Brain microvascular endothelial cell (primary cell): ENCODE measurements at regions not wholly inside any gene's neighbourhood (a gene's known extent, or its start where the extent isn't known, plus 50 kb on each side); places are given as distances from the start of the nearest gene placed in this dataset.

Experiments used
- DNase-seq: peaks from one replicate; pipeline ENCODE4 v3.0.0-alpha.2; 2020
- H3K27ac ChIP-seq: fragments of 250-450 bp; sonication (Bioruptor Pico); 2 replicates; pipeline ENCODE4 v1.5.1; 2020; ENCODE audit warnings: mild to moderate bottlenecking, moderate library complexity
- H3K27me3 ChIP-seq: fragments of 250-450 bp; sonication (Bioruptor Pico); replicated peaks from 2 replicates; pipeline ENCODE4 v1.5.1; 2020; ENCODE audit warnings: mild to moderate bottlenecking
- H3K36me3 ChIP-seq: fragments of 250-450 bp; sonication (Bioruptor Pico); replicated peaks from 2 replicates; pipeline ENCODE4 v1.5.1; 2020; ENCODE audit warnings: mild to moderate bottlenecking
- H3K4me3 ChIP-seq: 2 replicates; pipeline ENCODE4 v1.5.1; 2011; ENCODE audit warnings: low read depth, mild to moderate bottlenecking, control low read depth, low read length, moderate library complexity
- in situ Hi-C: cut with HindIII; loops from 2 replicates; pipeline ENCODE4 v1.10.0; 2017; ENCODE audit warnings: low sequenced_read_pairs, low pct_ligation_motif_present
- TF ChIP-seq, protein P1 (sequence below): IDR thresholded peaks from 2 replicates; pipeline ENCODE4 v1.5.1; 2011; ENCODE audit warnings: low read depth, mild to moderate bottlenecking, moderate library complexity, low read length, control low read depth, inconsistent platforms; ENCODE audit errors: missing control alignments

DNA sequence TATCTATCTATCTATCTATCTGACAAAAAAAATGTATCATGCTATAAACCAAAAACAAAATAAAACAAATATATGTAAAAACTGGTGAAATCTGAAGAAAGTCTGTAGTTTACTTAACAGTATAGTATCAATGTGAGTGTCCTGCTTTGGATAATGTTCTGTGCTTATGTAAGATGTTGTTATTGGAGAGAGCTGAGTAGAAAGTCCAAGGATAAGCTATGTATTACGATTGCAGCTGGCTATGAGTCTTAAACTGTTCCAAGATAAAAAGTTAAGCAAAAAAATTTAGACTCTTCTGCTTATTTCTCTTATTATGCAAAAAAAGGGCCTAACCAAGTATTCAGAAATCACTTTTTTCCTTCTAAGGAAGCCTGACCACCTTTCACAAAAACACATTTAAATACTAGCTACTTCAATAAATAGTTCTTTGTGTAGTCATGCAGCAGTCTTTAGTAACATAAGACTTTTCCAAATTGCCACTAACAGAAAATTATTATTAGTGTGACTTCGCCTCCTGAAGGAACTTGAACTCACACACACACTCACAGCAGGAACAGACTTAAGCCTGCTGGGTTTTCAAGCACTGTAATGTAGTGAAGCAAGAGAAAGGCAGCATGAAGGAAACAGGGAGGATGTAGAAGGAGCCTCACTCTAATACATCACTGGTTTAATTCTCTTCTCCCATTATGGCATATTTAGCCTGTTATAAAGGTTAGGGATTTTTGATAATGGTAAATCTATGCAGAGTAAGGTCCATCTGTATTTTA is 265.8 kb upstream of the GJE1 start:
- Histone ChIP-seq H3K36me3 (no peaks in the 10 kb centered on the region), H3K27me3 (no peaks in the 10 kb centered on the region), H3K27ac (no peak overlapping the region), H3K4me3 (no peak overlapping the region)
- DNase-seq, result no peak
- in situ Hi-C loops, result no loop called here
- TF ChIP-seq, protein P1, sequence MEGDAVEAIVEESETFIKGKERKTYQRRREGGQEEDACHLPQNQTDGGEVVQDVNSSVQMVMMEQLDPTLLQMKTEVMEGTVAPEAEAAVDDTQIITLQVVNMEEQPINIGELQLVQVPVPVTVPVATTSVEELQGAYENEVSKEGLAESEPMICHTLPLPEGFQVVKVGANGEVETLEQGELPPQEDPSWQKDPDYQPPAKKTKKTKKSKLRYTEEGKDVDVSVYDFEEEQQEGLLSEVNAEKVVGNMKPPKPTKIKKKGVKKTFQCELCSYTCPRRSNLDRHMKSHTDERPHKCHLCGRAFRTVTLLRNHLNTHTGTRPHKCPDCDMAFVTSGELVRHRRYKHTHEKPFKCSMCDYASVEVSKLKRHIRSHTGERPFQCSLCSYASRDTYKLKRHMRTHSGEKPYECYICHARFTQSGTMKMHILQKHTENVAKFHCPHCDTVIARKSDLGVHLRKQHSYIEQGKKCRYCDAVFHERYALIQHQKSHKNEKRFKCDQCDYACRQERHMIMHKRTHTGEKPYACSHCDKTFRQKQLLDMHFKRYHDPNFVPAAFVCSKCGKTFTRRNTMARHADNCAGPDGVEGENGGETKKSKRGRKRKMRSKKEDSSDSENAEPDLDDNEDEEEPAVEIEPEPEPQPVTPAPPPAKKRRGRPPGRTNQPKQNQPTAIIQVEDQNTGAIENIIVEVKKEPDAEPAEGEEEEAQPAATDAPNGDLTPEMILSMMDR, result no peak

DNA sequence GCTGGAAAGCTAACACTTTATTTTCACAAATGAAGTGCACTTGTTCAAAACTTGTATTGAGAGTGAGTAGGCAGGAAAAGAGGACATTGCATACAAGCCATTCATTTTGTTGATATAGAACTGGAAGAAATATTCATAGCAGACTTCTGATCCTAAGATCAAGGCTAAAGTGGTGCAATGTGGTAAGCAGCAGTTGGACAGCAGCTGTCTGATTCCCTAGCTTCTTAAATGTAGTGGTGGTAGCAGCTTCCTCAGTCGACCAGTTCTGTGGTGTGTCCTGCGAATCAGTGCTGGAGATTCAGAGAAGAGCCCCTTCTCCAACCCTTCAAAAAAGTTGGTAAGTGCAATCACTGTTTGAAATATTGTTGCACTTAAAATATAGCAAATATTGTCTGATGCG is 281.7 kb upstream of the GJE1 start:
- no peak overlapping the region for H3K4me3 ChIP-seq
- no peak overlapping the region for H3K27ac ChIP-seq
- no peak for DNase-seq
- in situ Hi-C loops, result no loop called here
- TF ChIP-seq, protein P1, result no peak
- no peaks in the 10 kb centered on the region for H3K36me3 ChIP-seq
- H3K27me3 ChIP-seq, result no peaks in the 10 kb centered on the region

DNA sequence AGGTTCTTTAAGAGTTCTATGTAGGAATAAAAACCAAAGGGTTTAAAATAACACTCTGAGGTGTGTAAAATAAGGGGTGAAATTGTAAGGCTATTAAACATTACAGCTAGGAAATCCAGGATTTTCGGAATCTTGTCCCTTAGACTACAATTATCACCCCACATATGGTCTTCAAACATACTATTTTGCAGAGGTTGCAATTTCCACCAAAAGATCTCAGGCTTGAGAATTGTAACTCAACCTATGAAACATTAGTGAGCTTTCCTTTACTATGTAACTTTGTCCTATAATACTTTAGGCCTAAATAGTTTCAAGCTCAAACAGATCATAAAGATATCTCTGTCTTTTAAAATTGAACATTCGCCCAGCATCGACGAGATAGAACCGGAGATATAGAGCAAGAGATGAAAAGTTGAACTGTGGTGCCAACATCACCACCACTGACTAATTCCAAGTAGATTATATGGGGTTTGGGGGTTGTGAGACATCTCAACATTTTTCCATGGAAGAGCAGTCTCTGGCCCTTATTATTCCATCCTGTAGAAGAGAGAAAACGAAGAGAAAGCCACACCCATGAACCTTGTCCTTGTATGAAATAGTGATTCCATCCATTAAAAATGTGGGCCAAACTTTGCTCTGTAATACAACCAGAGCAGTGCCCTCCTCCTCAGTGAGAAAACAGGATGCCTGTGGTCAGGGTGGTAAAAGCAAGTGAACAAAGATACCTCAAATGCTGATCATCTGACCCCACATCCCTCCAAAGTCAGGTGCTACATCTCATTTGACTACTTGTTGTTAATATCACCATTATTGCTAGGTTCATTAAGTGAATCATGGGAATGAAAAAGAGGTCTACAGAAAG is 284.5 kb upstream of the GJE1 start:
- Histone ChIP-seq H3K4me3 (no peak overlapping the region), H3K27me3 (no peaks in the 10 kb centered on the region), H3K27ac (no peak overlapping the region), H3K36me3 (no peaks in the 10 kb centered on the region)
- DNase-seq, result no peak
- TF ChIP-seq, protein P1, result no peak
- in situ Hi-C loops, result no loop called here

DNA sequence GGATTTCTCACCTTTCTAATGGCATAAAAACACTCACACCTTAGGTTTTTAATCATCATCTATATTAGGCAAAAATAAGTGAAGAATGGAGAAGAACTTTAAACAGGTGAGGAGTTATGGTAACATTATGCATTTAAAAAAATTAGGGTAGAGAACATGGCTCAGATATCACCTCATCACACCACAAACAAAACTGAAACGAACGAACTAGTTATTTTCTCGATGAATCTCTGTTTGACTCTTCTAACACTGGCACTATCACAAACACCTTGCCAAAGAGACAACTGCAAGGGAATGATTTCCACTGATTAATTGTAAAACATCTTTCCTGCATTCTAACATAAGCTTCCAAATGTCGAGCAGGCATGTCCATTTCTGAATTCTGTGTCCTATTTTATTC is 286.1 kb upstream of the GJE1 start:
- Histone ChIP-seq H3K36me3 (no peaks in the 10 kb centered on the region), H3K27ac (no peak overlapping the region), H3K27me3 (no peaks in the 10 kb centered on the region), H3K4me3 (no peak overlapping the region)
- in situ Hi-C loops, result no loop called here
- TF ChIP-seq, protein P1, result no peak
- no peak for DNase-seq

DNA sequence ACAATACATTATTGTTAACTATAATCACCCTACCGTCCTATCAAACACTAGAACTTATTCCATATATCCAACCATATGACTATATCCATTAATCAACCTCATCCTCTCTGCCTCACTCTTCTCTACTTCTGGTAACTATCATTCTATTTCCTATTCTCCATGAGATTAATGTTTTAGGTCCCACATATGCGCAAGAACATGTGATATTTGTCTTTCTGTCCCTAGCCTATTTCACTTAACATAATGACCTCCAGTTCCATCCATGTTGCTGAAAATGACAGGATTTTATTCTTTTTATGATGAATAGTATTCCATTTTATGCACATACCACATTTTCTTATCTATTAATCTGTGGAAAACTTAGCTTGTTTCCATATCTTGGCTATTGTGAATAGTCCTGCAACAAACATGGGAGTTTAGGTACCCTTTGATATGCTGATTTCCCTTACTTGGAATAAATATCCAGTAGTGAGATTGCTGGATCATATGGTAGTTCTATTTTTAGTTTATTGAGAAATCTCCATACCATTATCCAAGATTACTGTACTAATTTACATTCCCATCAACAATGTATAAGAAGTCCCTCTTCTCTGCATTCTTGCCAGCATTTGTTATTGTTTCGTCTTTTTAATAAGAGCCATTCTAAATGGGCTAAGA is 289.4 kb upstream of the GJE1 start:
- TF ChIP-seq, protein P1, result no peak
- Histone ChIP-seq H3K27me3 (no peaks in the 10 kb centered on the region), H3K36me3 (no peaks in the 10 kb centered on the region), H3K27ac (no peak overlapping the region), H3K4me3 (no peak overlapping the region)
- no peak for DNase-seq
- in situ Hi-C loops, result no loop called here
